D721Med (cell line): ENCODE measurements at regions not wholly inside any gene's neighbourhood (a gene's known extent, or its start where the extent isn't known, plus 50 kb on each side); places are given as distances from the start of the nearest gene placed in this dataset.
"Not testable (repeated sequence)": the region's sequence is repeated elsewhere in the genome, so short reads cannot be mapped to it uniquely, and the experiment has no call there.

Source experiments
- DNase-seq: peaks from one replicate; pipeline ENCODE4 v3.0.0; 2011; ENCODE audit warnings: low spot score; ENCODE audit not compliant: insufficient read length
- FAIRE-seq: peaks from 2 replicates; lab custom pipeline; 2011; peaks lifted over from hg19 to GRCh38; lab: Jason Lieb, UNC
- CTCF ChIP-seq: IDR thresholded peaks from 2 replicates; pipeline ENCODE4 v1.5.1; 2012; ENCODE audit warnings: mild to moderate bottlenecking, control low read depth; ENCODE audit not compliant: insufficient read depth; ENCODE audit errors: missing control alignments

GRCh38 chr7:16261100-16261499 lies 160.2 kb downstream of the CRPPA start:
- TF ChIP-seq CTCF: no peak
- DNase-seq (no peak), FAIRE-seq (no peak)

GRCh38 chr7:16260236-16260728 lies 161.1 kb downstream of the CRPPA start:
- TF ChIP-seq CTCF: no peak
- DNase-seq (no peak), FAIRE-seq (no peak)

DNA sequence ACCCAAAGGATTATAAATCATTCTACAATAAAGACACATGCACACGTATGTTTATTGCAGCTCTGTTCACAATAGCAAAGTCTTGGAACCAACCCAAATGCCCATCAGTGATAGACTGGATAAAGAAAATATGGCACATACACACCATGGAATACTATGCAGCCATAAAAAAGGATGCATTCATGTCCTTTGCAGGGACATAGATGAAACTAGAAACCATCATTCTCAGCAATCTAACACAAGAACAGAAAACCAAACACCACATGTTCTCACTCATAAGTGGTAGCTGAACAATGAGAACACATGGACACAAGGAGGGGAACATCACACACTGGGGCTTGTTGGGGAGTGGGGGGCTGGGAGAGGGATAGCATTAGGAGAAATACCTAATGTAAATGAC lies 164.9 kb downstream of the CRPPA start:
- not testable (repeated sequence) for DNase-seq, FAIRE-seq

- FAIRE-seq, DNase-seq: not testable (repeated sequence)
Measured at GRCh38 chr7:16255952-16256351, 165.4 kb downstream of the CRPPA start.

- FAIRE-seq: not testable (repeated sequence)
Measured at GRCh38 chr7:16250655-16251054, 170.7 kb downstream of the CRPPA start.

GRCh38 chr7:16249204-16249603 lies 172.1 kb downstream of the CRPPA start:
- not testable (repeated sequence) for FAIRE-seq

More at GRCh38 chr7:16250655-16251054, 170.7 kb downstream of the CRPPA start:
- DNase-seq: not testable (repeated sequence)

DNA sequence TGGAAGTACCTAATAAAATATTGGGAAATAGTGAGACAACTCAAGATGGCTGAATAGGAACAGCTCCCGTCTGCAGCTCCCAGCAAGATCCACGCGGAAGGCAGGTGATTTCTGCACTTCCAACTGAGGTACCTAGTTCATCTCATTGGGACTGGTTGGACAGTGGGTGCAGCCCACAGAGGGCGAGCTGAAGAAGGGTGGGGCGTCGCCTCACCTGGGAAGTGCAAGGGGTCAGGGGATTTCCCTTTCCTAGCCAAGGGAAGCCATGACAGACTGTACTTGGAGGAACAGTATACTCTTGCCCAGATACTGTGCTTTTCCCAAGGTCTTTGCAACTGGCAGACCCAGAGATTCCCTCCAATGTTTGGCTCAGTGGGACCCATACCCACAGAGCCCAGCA lies 172.8 kb downstream of the CRPPA start:
- not testable (repeated sequence) for FAIRE-seq, DNase-seq

More at GRCh38 chr7:16249204-16249603, 172.1 kb downstream of the CRPPA start:
- not testable (repeated sequence) for DNase-seq

DNA sequence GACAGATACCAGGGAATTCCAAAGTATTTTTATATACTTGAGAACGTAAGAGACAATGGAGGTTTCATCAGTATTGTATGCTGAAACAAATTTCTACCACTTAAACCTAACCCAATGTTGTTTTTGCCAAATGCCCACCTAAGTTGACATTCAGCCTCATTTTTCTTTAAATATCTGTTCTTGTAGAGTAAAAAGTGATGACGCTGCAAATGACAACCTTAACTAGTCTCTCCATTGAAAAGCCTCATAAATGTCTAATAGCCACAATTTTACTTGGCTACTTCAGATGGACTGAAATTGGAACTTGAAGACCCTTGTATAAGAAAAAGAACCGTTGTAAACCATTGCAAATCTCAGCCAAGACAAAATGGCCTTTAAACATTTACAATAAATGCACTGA lies 176.9 kb downstream of the CRPPA start:
- DNase-seq (no peak), FAIRE-seq (no peak)
- no peak for TF ChIP-seq CTCF

GRCh38 chr7:16242920-16243319 lies 178.4 kb downstream of the CRPPA start:
- FAIRE-seq (no peak), DNase-seq (no peak)
- TF ChIP-seq CTCF: no peak

DNA sequence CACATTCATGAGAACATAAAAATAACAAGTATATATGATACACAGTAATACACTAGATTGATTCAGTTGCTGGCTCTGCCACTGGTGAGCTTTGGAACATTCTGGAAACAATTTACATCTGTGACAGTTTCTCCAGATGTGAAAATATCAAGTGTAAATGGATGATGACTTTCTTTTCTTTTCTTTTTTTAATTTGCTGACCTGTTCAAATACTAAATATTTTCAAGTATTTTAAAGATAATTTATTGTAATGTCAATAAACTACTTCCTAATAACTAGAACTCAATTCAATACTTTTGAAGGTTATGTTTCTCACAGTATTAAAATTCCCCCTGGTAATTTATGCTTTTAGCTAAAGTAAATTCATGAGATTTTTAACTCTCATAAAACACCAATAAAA lies 180.3 kb downstream of the CRPPA start:
- FAIRE-seq (no peak), DNase-seq (no peak)
- no peak for TF ChIP-seq CTCF
